Right cardiac atrium (tissue), 5 donors: ENCODE measurements at regions not wholly inside any gene's neighbourhood (a gene's known extent, or its start where the extent isn't known, plus 50 kb on each side); places are given as distances from the start of the nearest gene placed in this dataset.
"Not testable (repeated sequence)": the region's sequence is repeated elsewhere in the genome, so short reads cannot be mapped to it uniquely, and the experiment has no call there.

ENCODE experiments used
- ATAC-seq, 2 donors: fragments of 200-7000 bp; cut with Tn5 transposase; one replicate each; pipeline versions ENCODE4 v1.8.0 to v1.9.1; 2020; ENCODE audit warnings: moderate library complexity in 2 of 2, mild to moderate bottlenecking in 1 of 2
- DNase-seq, 3 donors: peaks; one replicate each; pipeline ENCODE4 v3.0.0-alpha.2; 2020
- H3K27ac ChIP-seq: one replicate; pipeline ENCODE4 v1.5.1; 2013; ENCODE audit warnings: mild to moderate bottlenecking, low read length, control low read depth, moderate library complexity
- H3K27me3 ChIP-seq: one replicate; pipeline ENCODE4 v1.6.1; 2013; ENCODE audit not compliant: control insufficient read depth, insufficient read depth
- H3K4me1 ChIP-seq: one replicate; pipeline ENCODE4 v1.6.1; 2013; ENCODE audit warnings: low read length; ENCODE audit not compliant: control insufficient read depth, insufficient read depth
- H3K4me3 ChIP-seq: one replicate; pipeline ENCODE4 v1.5.1; 2013; ENCODE audit warnings: low read length, control low read depth
- H3K9me3 ChIP-seq: one replicate; pipeline ENCODE4 v1.6.1; 2013; ENCODE audit warnings: low read length; ENCODE audit not compliant: control insufficient read depth
- WGBS: extraction: QIAGEN DNeasy Blood & Tissue Kit; methylation state at CpG from one replicate; pipeline ENCODE4 v1.1.7; 2013; 5-methylcytosine and 5-hydroxymethylcytosine counted together
- intact Hi-C, 4 donors: fragments of 100-400 bp; cut with DNase I; formaldehyde crosslinking; loops; one replicate each; pipeline versions ENCODE4 v1.11.0 to v1.14.0; 2022 to 2023
- donor health status: healthy with polysubstance abuse.
- donor health status: DM: no; HTN: yes; CAD: no.
- donor health status: DM: no; HTN: no; CAD: no.
- donor health status: DM: no; HTN: yes; CAD: no; lungs with severe emphysema.
- donor health status: DM: yes; HTN: yes; CAD: no.

DNA sequence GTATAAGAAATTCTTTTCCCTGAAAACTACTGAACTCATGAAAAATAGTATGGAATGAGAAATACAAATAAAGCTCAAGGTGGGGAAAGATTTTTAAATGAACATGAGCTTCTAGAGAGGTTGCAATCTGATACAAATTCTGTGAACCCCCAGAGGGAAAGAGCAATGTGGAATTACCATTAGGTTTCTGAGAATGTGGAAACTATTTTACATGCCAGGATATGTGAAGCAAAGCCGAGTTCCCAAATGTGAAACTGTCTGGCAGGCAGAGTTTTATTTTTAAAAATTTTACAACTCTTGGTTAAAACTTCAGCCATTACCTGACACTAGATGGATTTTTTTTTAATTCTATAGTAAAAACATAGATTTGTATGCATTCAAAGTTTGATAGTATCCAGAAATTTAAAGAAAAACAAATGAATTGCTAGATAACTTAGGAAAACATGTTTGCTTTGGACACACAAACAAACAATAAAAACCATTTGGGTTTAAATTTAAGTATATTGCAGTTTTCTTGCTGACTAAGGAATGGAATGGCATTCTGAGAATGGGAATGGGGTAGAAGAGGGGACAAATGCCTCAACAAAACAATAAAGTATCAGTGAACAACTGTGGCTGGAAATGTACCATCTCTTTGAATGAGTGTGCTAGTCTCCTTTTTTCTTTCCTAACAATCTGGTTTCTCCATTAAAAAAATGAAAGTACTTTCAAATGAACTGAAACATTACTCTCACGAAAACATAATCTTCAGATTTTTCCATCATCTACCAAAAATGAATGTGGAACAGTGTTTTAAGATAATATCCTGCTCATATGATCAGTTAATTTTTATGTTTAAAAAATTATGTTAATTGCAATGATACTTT, 99.6 kb downstream of the PCDH18 start:
- no peaks in the 10 kb centered on the region for H3K4me1 ChIP-seq
- H3K27me3 ChIP-seq: no peaks in the 10 kb centered on the region
- no peaks in the 10 kb centered on the region for H3K9me3 ChIP-seq
- ATAC-seq (no peak), DNase-seq (no peak)
- no peak overlapping the region for H3K4me3 ChIP-seq
- intact Hi-C loops: no loop called here
- WGBS: 38% methylated on average over 2 of the region's 2 CpGs
- H3K27ac ChIP-seq: no peak overlapping the region

DNA sequence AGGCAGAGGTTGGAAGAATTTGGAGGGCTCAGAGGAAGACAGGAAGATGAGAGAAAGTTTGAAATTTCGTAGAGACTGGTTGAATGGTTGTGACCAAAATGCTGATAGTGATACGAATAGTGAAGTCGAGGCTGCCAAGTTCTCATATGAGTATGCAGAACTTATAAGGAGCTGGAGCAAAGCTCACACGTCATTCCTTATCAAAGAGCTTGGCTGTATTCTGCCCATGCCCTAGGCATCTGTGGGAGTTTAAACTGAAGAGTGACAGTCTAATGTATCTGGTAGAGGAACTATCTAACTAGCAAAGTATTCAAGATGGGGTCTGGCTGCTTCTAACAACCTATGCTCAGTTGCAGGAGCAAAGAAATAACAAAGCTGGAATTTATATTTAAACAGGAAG, 102.1 kb downstream of the PCDH18 start:
- no peak for DNase-seq
- H3K4me3 ChIP-seq: no peak overlapping the region
- no peaks in the 10 kb centered on the region for H3K27me3 ChIP-seq
- 62% methylated on average over 4 of the region's 4 CpGs for WGBS
- ATAC-seq: no peak
- no peaks in the 10 kb centered on the region for H3K4me1 ChIP-seq
- H3K27ac ChIP-seq: no peak overlapping the region
- no peaks in the 10 kb centered on the region for H3K9me3 ChIP-seq
- intact Hi-C loops: no loop called here

DNA sequence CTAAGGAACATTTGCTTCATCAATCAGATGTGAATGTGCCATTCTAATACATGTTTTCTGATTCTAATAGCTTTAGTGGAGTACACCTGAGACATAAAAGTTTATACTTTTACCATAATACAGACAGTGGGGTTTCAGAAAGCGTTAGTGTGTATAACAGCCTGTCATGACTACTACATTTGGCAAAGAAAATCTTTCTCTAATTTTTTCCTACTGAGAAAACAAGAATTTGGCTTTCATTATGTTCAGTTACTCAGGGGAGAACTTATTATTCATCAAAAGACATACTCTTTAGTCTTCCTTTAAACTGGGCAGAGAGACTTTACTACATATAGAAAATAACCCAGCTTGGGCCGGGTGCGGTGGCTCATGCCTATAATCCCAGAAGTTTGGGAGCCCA, 104.9 kb downstream of the PCDH18 start:
- no peaks in the 10 kb centered on the region for H3K9me3 ChIP-seq
- 82% methylated on average over 3 of the region's 3 CpGs for WGBS
- H3K4me1 ChIP-seq: no peaks in the 10 kb centered on the region
- no peaks in the 10 kb centered on the region for H3K27me3 ChIP-seq
- DNase-seq (no peak), ATAC-seq (no peak)
- intact Hi-C loops: no loop called here
- no peak overlapping the region for H3K4me3 ChIP-seq
- no peak overlapping the region for H3K27ac ChIP-seq

GRCh38 chr4:137425281-137425680, 107.0 kb downstream of the PCDH18 start:
- no peaks in the 10 kb centered on the region for H3K9me3 ChIP-seq
- no peak overlapping the region for H3K4me3 ChIP-seq
- no peak for DNase-seq
- intact Hi-C loops: no loop called here
- H3K27ac ChIP-seq: no peak overlapping the region
- H3K27me3 ChIP-seq: no peaks in the 10 kb centered on the region
- ATAC-seq: no peak
- no peaks in the 10 kb centered on the region for H3K4me1 ChIP-seq

- Histone ChIP-seq H3K27me3 (no peaks in the 10 kb centered on the region), H3K4me1 (no peaks in the 10 kb centered on the region), H3K27ac (no peak overlapping the region), H3K4me3 (no peak overlapping the region), H3K9me3 (no peaks in the 10 kb centered on the region)
- ATAC-seq (no peak), DNase-seq (no peak)
- intact Hi-C loops: no loop called here
- 92% methylated on average over 2 of the region's 2 CpGs for WGBS
These were observed 109.6 kb downstream of the PCDH18 start for GRCh38 chr4:137422666-137423065.

DNA sequence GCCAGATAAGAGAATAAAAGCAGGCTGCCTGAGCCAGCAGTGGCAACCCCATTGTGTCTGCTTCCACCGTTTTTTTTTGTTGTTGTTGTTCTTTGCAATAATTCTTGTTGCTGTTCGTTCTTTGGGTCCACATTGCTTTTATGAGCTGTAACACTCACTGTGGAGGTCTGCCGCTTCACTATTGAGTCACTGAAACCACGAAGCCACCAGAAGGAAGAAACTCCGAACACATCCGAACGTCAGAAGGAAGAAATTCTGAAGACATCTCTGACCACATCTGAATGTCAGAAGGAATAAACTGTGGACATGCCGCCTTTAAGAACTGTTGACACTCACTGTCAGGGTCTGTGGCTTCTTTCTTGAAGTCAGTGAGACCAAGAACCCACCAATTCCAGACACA, 110.5 kb downstream of the PCDH18 start:
- ATAC-seq (no peak), DNase-seq (no peak)
- 92% methylated on average over 8 of the region's 8 CpGs for whole genome bisulfite sequencing
- no peaks in the 10 kb centered on the region for H3K27me3 ChIP-seq
- no peak overlapping the region for H3K27ac ChIP-seq
- intact Hi-C loops: no loop called here
- H3K4me3 ChIP-seq: no peak overlapping the region
- H3K9me3 ChIP-seq: no peaks in the 10 kb centered on the region
- no peaks in the 10 kb centered on the region for H3K4me1 ChIP-seq

DNA sequence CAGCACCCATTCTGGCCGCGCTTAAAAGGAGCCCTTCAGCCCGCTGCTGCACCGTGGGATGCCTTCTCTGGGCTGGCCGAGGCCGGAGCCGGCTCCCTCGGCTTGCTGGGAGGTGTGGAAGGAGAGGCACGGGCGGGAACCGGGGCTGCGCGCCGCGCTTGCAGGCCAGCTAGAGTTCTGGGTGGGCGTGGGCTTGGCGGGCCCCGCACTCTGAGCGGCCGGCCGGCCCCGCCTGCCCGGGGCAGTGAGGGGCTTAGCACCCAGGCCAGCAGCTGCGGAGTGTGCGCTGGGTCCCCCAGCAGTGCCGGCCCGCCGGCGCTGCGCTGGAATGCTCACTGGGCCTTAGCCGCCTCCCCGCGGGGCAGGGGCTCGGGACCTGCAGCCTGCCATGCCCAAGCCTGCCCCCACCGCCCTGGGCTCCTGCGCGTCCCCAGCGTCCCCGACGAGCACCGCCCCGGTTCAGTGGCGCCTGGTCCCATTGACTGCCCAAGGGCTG, 111.3 kb downstream of the PCDH18 start:
- peak in 1 of 3 donors; percentile 28 for DNase-seq
- Histone ChIP-seq H3K9me3 (no peaks in the 10 kb centered on the region), H3K27ac (no peak overlapping the region), H3K4me3 (no peak overlapping the region), H3K27me3 (no peaks in the 10 kb centered on the region), H3K4me1 (no peaks in the 10 kb centered on the region)
- WGBS: 94% methylated on average over 43 of the region's 43 CpGs
- no peak for ATAC-seq
- intact Hi-C loops: no loop called here

- Histone ChIP-seq H3K4me1 (no peaks in the 10 kb centered on the region), H3K4me3 (no peak overlapping the region), H3K27me3 (no peaks in the 10 kb centered on the region), H3K27ac (no peak overlapping the region), H3K9me3 (no peaks in the 10 kb centered on the region)
- intact Hi-C loops: no loop called here
- DNase-seq (no peak), ATAC-seq (no peak)
- 88% methylated on average over 2 of the region's 2 CpGs for WGBS
These were observed 114.6 kb downstream of the PCDH18 start for GRCh38 chr4:137417676-137418075.

- H3K4me1 ChIP-seq: no peaks in the 10 kb centered on the region
- H3K27ac ChIP-seq: no peak overlapping the region
- no peaks in the 10 kb centered on the region for H3K9me3 ChIP-seq
- no peak for ATAC-seq
- intact Hi-C loops: no loop called here
- 92% methylated on average over 2 of the region's 2 CpGs for WGBS
- DNase-seq: no peak
- no peak overlapping the region for H3K4me3 ChIP-seq
- no peaks in the 10 kb centered on the region for H3K27me3 ChIP-seq
These were observed 117.5 kb downstream of the PCDH18 start for GRCh38 chr4:137414802-137415201.

DNA sequence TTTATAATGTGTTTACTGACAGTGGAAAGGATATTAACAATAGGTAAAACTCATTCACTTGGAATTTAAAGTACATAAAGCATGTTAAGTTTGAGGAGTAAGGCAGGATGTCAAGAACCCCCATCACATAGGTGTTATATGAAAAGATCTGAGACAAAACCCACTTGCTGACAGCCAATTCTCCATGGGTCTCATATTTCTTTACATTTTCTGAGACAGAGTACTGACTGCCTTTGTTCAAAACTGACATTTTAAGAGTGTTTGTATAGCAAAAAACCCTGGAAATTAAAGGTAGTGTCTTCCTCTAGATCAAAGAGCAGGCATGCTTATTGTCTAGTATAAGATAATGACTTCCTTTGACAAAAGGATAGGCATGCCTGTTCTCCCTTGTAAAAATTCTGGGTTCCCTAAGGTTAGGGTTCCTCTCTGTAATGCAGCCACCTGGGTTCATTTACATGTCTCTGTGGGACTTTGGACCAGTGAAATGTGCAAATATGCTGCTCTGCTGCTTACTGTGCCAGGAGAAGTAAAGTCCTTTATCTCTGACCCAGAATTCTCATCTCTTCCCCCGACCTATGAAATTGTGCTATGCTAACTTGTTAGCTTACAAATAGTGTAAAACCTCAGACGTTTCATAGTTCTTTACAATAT, 123.6 kb downstream of the PCDH18 start:
- H3K4me1 ChIP-seq: no peaks in the 10 kb centered on the region
- intact Hi-C loops: loop anchor here in 1 of 4 donors (5.0 kb wide), 1 partner anchor 294 kb away; no protein-coding TSS in a partner anchor
- H3K9me3 ChIP-seq: no peaks in the 10 kb centered on the region
- H3K4me3 ChIP-seq: no peak overlapping the region
- H3K27ac ChIP-seq: no peak overlapping the region
- 66% methylated on average over 2 of the region's 2 CpGs for WGBS
- no peak for DNase-seq
- ATAC-seq: no peak
- H3K27me3 ChIP-seq: no peaks in the 10 kb centered on the region

GRCh38 chr4:137405833-137406232, 126.5 kb downstream of the PCDH18 start:
- intact Hi-C loops: loop anchor here in 1 of 4 donors (5.0 kb wide), 1 partner anchor 296 kb away; no protein-coding TSS in a partner anchor
- 94% methylated on average over 9 of the region's 9 CpGs for WGBS
- DNase-seq, ATAC-seq, H3K4me1 ChIP-seq, H3K9me3 ChIP-seq, H3K4me3 ChIP-seq, H3K27ac ChIP-seq, H3K27me3 ChIP-seq: not testable (repeated sequence)
